ENCODE measurements at regions not wholly inside any gene's neighbourhood (a gene's known extent, or its start where the extent isn't known, plus 50 kb on each side); places are given as distances from the start of the nearest gene placed in this dataset.

- DNase-seq (ENCODE audit: low spot score): peak; percentile 44
Observed at GRCh38 chr18:70671889-70672565, 383.2 kb downstream of the SOCS6 start.

- no peak for DNase-seq (ENCODE audit: low spot score)
Observed at GRCh38 chr18:70666936-70667335, 378.1 kb downstream of the SOCS6 start.

GRCh38 chr18:70663141-70663540 is 374.3 kb downstream of the SOCS6 start:
- peak; percentile 43 for DNase-seq (ENCODE audit: low spot score)

GRCh38 chr18:70662588-70662987 is 373.7 kb downstream of the SOCS6 start:
- no peak for DNase-seq (ENCODE audit: low spot score)

GRCh38 chr18:70659036-70659925 is 370.4 kb downstream of the SOCS6 start:
- peak; percentile 65 for DNase-seq (ENCODE audit: low spot score)

- no peak for DNase-seq (ENCODE audit: low spot score)
Observed at GRCh38 chr18:70653671-70654070, 364.8 kb downstream of the SOCS6 start.

GRCh38 chr18:70650878-70651277 is 362.0 kb downstream of the SOCS6 start:
- DNase-seq (ENCODE audit: low spot score): no peak

- DNase-seq (ENCODE audit: low spot score): no peak
Observed at GRCh38 chr18:70649683-70650082, 360.8 kb downstream of the SOCS6 start.

GRCh38 chr18:70645971-70646370 is 357.1 kb downstream of the SOCS6 start:
- no peak for DNase-seq (ENCODE audit: low spot score)

- no peak for DNase-seq (ENCODE audit: low spot score)
Observed at GRCh38 chr18:70643812-70644211, 355.0 kb downstream of the SOCS6 start.

- DNase-seq (ENCODE audit: low spot score): no peak
Observed at GRCh38 chr18:70641156-70641775, 352.4 kb downstream of the SOCS6 start.

GRCh38 chr18:70640336-70640887 is 351.6 kb downstream of the SOCS6 start:
- no peak for DNase-seq (ENCODE audit: low spot score)

- no peak for DNase-seq (ENCODE audit: low spot score)
Observed at GRCh38 chr18:70636991-70637390, 348.1 kb downstream of the SOCS6 start.

- no peak for DNase-seq (ENCODE audit: low spot score)
Observed at GRCh38 chr18:70634576-70635147, 345.8 kb downstream of the SOCS6 start.

GRCh38 chr18:70627182-70627802 is 338.4 kb downstream of the SOCS6 start:
- no peak for DNase-seq (ENCODE audit: low spot score)

GRCh38 chr18:70622622-70623419 is 334.0 kb downstream of the SOCS6 start:
- DNase-seq (ENCODE audit: low spot score): no peak

GRCh38 chr18:70621710-70622109 is 332.9 kb downstream of the SOCS6 start:
- DNase-seq (ENCODE audit: low spot score): peak; percentile 27

- no peak for DNase-seq (ENCODE audit: low spot score)
Observed at GRCh38 chr18:70620837-70621612, 332.2 kb downstream of the SOCS6 start.

- no peak for DNase-seq (ENCODE audit: low spot score)
Observed at GRCh38 chr18:70617020-70617763, 328.3 kb downstream of the SOCS6 start.

Measured in CD4-positive, alpha-beta T cell treated with Interleukin-2 at 100 ng/mL for 4 hours (primary cell).